Glutamatergic neuron (in vitro differentiated cells): ENCODE measurements at regions not wholly inside any gene's neighbourhood (a gene's known extent, or its start where the extent isn't known, plus 50 kb on each side); places are given as distances from the start of the nearest gene placed in this dataset.

Experiments
- DNase-seq: peaks from one replicate; pipeline ENCODE4 v3.0.0; 2022
- H3K27ac Mint-ChIP-seq: one replicate; pipeline ENCODE4 v1.8.0; 2020; ENCODE audit warnings: mild to moderate bottlenecking, mixed read lengths, inconsistent platforms; ENCODE audit not compliant: unreplicated experiment
- H3K27me3 Mint-ChIP-seq: one replicate; pipeline ENCODE4 v1.8.0; 2020; ENCODE audit warnings: mild to moderate bottlenecking, moderate library complexity, mixed read lengths, inconsistent platforms; ENCODE audit not compliant: unreplicated experiment
- H3K36me3 Mint-ChIP-seq: one replicate; pipeline ENCODE4 v1.8.0; 2020; ENCODE audit warnings: mild to moderate bottlenecking, mixed read lengths, inconsistent platforms; ENCODE audit not compliant: unreplicated experiment
- H3K4me1 Mint-ChIP-seq: one replicate; pipeline ENCODE4 v1.8.0; 2020; ENCODE audit warnings: mild to moderate bottlenecking, low read depth, mixed read lengths, inconsistent platforms; ENCODE audit not compliant: unreplicated experiment
- H3K4me3 Mint-ChIP-seq: one replicate; pipeline ENCODE4 v1.8.0; 2020; ENCODE audit warnings: mild to moderate bottlenecking, mixed read lengths, inconsistent platforms; ENCODE audit not compliant: unreplicated experiment
- H3K9me3 Mint-ChIP-seq: one replicate; pipeline ENCODE4 v1.8.0; 2020; ENCODE audit warnings: mild to moderate bottlenecking, moderate library complexity, mixed read lengths, inconsistent platforms; ENCODE audit not compliant: unreplicated experiment
- TF ChIP-seq, protein P1 (sequence below): fragments of 200-600 bp; sonication (generic); IDR thresholded peaks from one replicate; pipeline ENCODE4 v1.5.0; 2021; ENCODE audit not compliant: partially characterized antibody, unreplicated experiment

DNA sequence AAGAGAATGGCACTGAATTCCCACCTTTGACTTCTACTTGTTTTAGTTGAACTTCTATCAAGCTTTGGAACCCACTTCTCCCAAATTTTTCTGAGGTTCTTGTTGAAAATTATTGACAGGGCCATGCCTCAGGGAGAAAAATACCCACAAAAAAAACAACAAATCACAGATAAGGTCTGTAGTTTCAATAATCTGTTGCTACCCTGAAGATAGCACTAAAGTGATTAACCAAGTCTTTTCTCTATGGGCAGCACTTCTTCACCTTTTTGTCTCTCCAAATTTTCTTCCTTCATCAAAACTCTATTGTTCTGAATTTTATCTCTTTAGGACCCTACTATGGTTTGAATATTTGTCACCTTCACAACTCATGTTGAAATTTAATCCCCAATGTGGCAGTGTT is 154.3 kb upstream of the FGF10 start:
- Mint-ChIP-seq H3K27me3 (no peaks in the 10 kb centered on the region), H3K36me3 (no peaks in the 10 kb centered on the region), H3K4me3 (no peak overlapping the region), H3K9me3 (no peaks in the 10 kb centered on the region), H3K27ac (no peak overlapping the region), H3K4me1 (peaks cover 3% of the 10 kb centered on the region)
- TF ChIP-seq, protein P1, sequence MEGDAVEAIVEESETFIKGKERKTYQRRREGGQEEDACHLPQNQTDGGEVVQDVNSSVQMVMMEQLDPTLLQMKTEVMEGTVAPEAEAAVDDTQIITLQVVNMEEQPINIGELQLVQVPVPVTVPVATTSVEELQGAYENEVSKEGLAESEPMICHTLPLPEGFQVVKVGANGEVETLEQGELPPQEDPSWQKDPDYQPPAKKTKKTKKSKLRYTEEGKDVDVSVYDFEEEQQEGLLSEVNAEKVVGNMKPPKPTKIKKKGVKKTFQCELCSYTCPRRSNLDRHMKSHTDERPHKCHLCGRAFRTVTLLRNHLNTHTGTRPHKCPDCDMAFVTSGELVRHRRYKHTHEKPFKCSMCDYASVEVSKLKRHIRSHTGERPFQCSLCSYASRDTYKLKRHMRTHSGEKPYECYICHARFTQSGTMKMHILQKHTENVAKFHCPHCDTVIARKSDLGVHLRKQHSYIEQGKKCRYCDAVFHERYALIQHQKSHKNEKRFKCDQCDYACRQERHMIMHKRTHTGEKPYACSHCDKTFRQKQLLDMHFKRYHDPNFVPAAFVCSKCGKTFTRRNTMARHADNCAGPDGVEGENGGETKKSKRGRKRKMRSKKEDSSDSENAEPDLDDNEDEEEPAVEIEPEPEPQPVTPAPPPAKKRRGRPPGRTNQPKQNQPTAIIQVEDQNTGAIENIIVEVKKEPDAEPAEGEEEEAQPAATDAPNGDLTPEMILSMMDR: no peak
- no peak for DNase-seq

DNA sequence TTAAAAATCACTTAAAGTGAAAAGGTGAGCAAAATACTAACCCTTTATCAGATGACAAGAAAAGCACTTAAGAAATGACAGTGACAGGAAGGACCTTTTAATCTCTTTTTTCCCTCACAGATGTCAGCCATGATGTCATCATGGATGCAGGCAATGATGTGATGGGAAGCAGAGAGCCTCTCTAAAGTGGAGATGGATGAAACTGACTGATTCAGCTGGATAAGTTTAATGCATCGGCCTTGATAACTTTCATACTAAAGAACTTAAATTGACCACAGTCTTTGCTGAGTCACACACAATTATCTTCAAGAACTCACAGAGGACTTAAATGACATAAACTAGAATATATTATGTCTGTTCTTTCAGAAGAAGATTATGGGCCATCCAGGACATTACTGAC is 153.2 kb upstream of the FGF10 start:
- TF ChIP-seq, protein P1: no peak
- H3K27me3 Mint-ChIP-seq: no peaks in the 10 kb centered on the region
- DNase-seq: no peak
- no peaks in the 10 kb centered on the region for H3K36me3 Mint-ChIP-seq
- H3K9me3 Mint-ChIP-seq: no peaks in the 10 kb centered on the region
- H3K4me3 Mint-ChIP-seq: no peak overlapping the region
- H3K4me1 Mint-ChIP-seq: peaks cover 3% of the 10 kb centered on the region
- H3K27ac Mint-ChIP-seq: no peak overlapping the region

DNA sequence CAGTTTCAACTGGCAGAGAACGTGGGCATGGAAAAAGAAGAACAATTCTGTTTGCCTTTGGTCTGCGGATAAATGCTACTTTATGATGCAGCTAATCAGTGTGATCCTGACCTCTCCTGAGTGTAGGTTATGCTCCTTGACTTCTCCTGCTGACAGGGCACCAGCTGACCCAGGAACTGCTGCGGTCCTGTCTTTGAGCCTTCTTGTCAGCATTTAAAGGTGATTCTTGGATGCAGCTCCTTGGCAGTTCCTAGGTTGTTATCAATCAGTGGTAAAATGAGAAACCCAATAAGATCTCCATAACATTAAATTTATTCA is 150.3 kb upstream of the FGF10 start:
- peaks cover 3% of the 10 kb centered on the region for H3K4me1 Mint-ChIP-seq
- H3K36me3 Mint-ChIP-seq: no peaks in the 10 kb centered on the region
- no peak overlapping the region for H3K4me3 Mint-ChIP-seq
- no peak for DNase-seq
- no peaks in the 10 kb centered on the region for H3K27me3 Mint-ChIP-seq
- TF ChIP-seq, protein P1: no peak
- H3K9me3 Mint-ChIP-seq: no peaks in the 10 kb centered on the region
- H3K27ac Mint-ChIP-seq: no peak overlapping the region

DNA sequence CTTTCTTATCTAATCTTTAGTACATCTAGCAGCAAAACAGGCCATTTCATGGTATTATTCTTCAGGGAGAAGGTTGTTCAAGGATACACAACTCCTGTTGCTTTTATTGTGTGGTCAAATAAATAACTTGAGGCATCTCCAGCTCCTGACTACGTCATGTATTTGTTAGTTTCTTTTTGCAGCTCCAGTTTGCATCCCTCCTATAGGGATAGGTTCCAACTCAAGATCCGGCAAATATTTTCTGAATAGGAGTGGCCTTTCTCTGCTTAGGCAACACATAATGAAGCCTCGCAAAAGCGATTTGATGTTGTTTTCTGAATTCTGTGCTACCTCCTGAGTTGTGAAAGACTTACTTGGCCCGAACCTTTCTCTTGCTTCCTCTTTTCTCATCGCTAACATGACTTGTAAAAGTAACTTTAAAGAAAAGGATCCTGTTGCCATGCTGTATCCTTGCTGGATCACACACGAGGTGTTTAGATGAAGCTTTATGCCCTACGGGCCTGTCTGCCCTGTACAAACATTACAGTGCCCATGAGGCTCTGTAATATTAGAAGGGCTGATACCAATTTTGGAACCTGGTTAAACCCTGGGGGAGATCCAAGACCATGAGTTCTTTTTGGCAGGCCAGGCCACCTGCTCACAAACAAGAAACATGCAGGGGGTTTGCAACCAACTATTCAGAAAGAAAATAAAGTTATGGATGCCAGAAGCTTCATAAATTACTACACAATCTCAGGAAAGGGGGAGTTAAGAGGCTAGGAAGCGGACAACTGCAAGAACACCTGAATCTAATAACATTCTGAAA is 149.8 kb upstream of the FGF10 start:
- TF ChIP-seq, protein P1: no peak

DNA sequence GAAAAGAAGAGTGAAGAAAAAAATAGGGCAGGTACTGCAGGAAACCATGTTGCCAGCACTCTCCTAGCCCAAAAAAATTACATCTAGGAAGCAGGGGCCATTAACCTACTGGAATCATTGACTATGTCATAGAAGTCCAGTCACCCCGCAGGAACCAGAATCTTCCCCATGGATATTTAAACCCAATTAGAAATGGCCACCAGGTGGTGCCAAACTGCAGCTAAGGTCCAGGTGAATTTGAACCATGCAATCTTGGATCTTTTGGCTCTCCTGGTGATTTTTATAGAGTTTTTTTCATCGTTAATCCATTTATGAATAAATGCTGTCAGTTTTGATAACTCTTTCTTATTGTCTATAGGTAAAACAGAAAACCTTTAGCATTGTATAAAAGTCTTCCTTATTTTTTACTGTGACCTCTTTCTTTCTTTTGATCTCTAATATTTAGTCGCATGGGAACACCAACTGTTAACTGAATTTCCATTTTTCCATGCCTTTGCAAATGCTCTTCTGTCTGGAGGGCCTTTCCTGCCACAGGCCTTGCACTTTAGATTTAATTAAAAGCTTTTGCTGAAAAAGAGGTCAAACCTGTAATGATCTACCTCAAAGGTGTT is 147.5 kb upstream of the FGF10 start:
- Mint-ChIP-seq H3K27me3 (no peaks in the 10 kb centered on the region), H3K36me3 (no peaks in the 10 kb centered on the region), H3K9me3 (no peaks in the 10 kb centered on the region), H3K4me3 (no peak overlapping the region), H3K4me1 (peaks cover 3% of the 10 kb centered on the region), H3K27ac (no peak overlapping the region)
- TF ChIP-seq, protein P1: peak; percentile 86
- DNase-seq: peak; percentile 39

More for the DNA sequence above, 149.8 kb upstream of the FGF10 start:
- Mint-ChIP-seq H3K36me3 (no peaks in the 10 kb centered on the region), H3K27me3 (no peaks in the 10 kb centered on the region), H3K4me1 (peaks cover 3% of the 10 kb centered on the region), H3K9me3 (no peaks in the 10 kb centered on the region), H3K27ac (no peak overlapping the region), H3K4me3 (no peak overlapping the region)
- DNase-seq: no peak
